GM21786 (cell line): ENCODE measurements at regions not wholly inside any gene's neighbourhood (a gene's known extent, or its start where the extent isn't known, plus 50 kb on each side); places are given as distances from the start of the nearest gene placed in this dataset.
A peak's percentile ranks its signal among the peaks of the same experiment; 100 is the strongest.
"Not testable (repeated sequence)": the region's sequence is repeated elsewhere in the genome, so short reads cannot be mapped to it uniquely, and the experiment has no call there.

Source experiments
- ATAC-seq: cut with Tn5 transposase; IDR thresholded peaks from one replicate; pipeline ENCODE4 v1.9.1; 2021; ENCODE audit not compliant: unreplicated experiment

DNA sequence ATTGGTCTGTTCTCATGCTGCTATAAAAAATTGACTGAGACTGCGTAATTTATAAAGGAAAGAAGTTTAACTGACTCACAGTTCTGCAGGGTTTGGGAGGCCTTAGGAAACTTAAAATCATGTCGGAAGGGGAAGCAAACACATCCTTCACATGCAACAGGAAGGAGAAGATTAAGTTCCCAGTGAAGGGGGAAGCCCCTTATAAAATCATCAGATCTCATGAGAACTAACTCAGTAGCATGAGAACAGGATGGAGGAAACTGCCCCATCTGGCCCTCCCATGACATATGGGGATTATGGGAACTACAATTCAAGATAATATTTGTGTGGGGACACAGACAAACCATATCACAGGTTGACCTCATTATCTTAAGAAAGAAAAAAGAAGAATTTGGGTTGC is 134.5 kb downstream of the PPP1R3A start:
- no peak for ATAC-seq

DNA sequence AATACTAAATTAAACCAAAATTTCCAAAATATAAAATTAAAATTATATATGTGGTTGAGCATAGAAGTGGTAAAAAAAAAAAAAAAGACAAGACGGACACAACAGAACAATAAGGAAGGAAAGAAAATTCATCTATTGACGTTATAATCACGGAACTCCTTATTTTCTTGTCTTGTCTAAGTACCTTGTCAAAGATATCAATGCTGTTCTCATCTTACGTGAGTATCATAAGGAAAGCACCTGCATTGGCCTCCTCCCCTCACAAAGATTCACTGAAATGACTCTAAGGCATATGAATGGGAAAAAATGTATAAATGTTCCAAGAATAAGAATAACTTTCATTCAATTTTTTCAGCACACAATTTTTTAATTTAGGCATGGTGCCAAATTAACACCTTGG is 135.4 kb downstream of the PPP1R3A start:
- ATAC-seq, result no peak

DNA sequence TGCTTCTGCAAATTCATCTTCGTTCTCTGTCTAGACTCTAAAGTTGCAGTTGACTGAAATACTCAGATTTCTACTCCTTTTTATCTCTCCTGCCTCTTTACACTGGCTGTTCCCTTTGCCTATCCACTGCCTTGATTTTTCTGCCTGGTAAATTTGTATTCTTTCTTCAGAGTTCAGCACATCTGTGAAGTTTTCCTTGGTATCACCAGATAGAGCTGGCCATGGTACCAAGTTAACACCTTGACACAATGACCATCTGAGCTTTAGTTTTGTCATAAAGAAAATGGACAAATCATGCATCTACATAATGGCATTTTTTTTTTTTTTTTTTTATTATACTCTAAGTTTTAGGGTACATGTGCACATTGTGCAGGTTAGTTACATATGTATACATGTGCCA is 143.0 kb downstream of the PPP1R3A start:
- ATAC-seq, result no peak

DNA sequence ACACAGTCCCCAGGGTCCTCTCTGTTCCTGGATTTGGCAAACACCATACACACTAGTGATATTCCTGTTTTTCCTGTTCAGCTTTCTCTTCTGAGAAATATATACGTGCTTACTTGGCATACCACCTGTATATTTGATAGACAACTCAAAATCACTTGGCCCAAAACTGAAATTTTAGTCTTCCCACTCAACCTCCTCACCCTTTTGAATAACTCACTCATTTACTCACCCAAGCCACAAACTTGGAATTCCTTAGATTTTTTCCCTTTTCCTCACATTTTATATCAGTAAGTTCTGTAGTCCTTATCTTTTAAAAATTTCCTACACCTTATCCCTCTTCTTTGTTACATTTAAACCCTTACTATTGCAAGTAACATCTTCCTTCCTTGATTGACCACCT is 143.4 kb downstream of the PPP1R3A start:
- ATAC-seq, result no peak

DNA sequence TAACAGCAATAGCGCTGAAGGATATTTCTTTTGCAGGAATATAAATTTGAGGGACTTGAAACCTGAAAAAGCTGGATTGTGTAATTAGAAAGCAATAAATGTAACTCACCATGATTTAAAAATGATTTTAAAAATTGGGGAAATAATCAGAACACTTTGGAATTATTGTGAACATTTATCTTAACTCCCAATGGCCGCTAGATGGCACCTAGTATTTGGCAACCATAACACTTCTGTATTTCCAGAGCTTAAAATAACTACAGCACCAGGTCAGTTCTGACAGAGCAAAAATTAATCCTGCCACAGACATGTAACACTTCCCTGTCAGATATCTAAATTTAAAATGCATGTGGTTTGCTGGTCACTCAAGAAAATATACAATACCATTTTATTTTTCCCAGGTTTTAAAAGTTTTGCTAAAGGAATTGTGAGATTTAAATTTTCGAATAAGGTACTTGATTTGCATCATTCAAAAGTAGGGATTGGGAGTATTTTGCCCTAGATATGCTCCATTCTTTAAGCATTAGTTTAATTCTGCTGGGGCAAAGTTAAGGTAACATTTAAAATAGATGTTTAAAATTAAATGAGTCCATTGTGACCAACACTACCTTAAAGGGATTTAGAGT is 144.5 kb downstream of the PPP1R3A start:
- ATAC-seq, result peak; percentile 89

DNA sequence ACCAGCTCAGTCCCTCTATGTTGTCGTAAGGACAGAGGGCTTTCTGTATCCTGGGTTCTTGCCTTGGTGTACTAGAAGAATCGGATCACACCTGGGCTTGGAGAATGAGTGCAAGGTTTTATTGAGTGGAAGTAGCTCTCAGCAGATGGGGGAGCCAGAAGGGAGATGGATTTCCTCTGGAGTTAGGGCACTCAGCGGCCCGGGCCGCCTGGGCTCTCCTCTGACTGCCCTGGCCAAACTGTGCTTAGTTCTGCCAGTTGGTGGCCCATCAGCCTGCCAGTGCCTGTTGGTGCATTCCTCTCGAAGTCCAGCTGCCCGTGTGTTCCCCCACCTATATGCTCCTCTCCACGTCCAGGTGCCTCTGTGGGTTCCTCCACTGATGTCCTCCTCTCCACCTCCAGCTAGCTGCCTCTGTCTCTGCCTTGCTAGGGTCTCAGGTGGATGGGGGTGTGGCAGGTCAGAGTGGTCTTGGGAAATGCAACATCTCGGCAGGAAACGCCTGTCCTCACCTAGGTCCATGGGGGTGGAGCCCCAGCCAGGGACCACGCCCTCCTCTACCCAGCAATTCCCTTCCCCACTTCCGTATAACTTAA is 148.6 kb downstream of the PPP1R3A start:
- no peak for ATAC-seq

DNA sequence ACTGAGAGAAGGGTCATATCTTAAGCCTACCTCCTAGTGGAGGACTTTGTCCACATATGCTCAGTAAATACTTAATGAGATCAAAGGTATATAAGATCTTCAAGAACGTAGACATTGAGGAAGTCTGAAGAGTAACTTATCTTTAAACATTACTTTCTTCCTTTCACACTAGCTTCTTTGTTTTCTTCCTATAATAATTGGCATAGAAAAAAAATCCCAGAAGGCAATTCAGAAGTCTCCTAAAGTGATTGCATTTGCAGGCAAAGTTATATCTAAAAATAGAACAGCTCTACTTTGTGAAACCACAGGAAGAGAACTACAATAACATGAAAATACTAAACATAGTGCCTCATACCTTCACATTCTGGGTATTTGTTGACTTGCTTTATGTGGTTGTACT is 150.4 kb downstream of the PPP1R3A start:
- no peak for ATAC-seq

DNA sequence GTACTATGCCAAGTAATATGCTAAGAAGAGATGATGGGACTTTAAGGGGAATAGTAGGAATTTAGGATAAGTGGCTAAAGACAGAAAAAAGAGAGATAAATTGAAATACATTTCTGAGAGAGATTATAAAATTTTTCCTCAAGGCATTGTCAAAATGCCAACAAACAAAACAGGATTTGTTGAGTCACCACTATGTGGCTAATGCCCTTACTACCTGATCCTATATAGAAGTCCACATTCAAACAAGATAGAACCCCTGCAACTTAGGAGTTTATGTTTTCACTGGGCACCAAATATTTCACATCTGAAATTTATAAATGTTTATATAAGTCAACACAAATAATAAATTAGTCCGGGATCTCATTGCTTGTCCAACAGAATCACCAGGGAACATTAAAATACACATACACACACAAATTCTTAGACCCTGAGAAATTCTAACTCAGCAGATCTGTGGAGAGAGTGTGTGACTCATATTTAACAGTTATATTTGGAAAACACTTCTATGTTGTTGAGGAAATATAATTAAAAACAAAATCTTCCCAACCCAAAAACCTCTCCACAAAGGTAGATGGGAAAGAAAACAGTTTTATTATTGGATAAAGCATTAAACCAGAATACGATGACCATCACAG is 154.3 kb downstream of the PPP1R3A start:
- no peak for ATAC-seq

DNA sequence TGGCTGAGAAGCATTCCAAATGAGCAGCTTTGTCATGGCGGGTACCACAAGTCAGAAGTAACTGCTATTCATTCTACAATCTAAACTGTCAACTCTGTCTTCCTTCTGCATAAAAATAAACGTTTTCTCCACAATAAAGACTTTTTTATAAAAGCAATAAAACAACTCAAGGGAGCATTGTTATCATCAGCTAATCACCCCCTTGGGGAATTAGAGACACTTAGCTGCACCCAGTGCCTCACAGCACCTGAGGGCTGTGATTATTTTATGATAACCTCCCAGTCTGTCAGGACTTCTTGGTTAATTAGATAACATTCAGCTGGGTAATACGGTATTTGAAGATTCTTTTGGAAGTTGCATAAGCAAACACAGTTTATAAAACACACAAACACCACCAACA is 155.6 kb downstream of the PPP1R3A start:
- ATAC-seq, result no peak

DNA sequence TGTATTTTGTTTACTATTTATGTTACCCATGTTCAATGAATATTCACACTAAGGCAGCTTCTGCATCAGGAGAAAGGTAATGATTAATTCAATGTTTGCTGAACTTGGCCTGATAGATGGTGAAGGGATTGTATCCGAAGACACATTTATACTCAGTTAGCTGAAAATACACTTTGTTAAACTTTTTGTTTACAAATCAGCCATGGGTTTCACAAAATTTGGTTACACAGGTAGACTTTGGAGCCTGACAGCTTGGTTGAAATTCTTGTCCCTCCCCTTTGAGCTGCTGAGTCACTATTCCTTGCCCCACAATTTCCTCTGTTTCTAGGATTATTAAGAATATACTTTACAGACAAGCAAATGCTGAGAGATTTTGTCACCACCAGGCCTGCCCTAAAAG is 162.6 kb downstream of the PPP1R3A start:
- ATAC-seq, result no peak

DNA sequence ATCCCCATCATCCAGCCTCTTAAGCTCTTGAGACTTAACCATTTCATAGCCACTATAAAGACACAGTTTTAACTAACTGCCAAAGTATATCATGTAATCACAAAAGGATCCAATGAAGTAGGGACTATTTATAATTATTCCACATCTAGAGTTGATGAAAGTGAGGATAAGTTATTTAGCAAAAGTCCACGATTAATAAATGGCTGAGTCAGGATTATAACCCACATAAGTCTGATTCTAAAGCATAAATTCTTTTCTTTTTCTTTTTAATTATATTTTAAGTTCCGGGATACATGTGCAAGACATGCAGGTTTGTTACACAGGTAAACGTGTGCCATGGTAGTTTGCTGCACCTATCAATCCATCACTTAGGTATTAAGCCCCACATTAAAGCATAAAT is 166.1 kb downstream of the PPP1R3A start:
- ATAC-seq, result no peak

DNA sequence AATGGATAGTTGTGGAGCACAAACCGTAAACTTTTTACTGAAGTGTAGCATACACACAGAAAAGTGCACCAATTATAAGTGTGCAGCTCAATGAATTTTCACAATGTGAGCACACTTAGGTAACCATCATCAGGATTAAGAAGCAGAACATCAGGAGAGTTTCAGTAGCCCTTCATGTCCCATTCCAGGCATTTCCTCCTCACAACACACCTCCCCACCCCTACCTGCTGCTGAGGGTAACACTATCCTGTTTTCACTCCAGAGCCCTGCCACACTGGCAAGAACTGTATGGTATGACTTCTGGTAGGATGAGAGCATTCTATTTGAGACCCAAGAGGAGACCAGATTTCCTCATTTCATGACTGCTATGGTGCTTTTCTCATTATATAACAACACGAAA is 166.5 kb downstream of the PPP1R3A start:
- ATAC-seq, result no peak

DNA sequence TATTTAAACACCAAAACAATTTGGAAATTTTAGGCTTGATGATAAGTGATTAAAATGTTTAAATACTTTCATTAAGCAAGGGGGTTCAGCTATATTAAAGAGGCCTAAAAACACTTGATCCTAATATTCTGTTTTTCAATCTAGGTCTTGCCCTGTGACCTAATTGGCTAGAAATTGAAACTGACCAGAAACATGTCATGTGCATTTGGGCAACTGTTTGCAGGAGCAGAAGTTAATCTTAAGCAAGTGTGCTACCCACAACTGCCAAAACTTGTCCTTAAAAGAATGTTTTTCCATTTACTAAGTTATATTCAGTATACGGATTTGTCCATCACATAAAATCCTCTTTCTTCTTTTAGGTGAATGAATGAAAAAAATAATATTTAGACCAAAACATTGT is 167.3 kb downstream of the PPP1R3A start:
- no peak for ATAC-seq

DNA sequence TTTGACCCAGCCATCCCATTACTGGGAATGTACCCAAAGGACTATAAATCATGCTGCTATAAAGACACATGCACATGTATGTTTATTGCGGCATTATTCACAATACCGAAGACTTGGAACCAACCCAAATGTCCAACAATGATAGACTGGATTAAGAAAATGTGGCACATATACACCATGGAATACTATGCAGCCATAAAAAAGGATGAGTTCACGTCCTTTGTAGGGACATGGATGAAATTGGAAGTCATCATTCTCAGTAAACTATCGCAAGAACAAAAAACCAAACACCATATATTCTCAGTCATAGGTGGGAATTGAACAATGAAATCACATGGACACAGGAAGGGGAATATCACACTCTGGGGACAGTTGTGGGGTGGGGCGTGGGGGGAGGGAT is 170.4 kb downstream of the PPP1R3A start:
- ATAC-seq, result not testable (repeated sequence)

DNA sequence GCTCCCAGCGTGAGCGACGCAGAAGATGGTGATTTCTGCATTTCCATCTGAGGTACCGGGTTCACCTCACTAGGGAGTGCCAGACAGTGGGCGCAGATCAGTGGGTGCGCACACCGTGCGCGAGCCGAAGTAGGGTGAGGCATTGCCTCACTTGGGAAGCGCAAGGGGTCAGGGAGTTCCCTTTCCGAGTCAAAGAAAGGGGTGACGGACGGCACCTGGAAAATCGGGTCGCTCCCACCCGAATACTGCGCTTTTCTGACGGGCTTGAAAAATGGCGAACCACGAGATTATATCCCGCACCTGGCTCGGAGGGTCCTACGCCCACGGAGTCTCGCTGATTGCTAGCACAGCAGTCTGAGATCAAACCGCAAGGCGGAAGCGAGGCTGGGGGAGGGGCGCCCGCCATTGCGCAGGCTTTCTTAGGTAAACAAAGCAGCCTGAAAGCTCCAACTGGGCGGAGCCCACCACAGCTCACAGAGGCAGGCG is 175.8 kb downstream of the PPP1R3A start:
- not testable (repeated sequence) for ATAC-seq

DNA sequence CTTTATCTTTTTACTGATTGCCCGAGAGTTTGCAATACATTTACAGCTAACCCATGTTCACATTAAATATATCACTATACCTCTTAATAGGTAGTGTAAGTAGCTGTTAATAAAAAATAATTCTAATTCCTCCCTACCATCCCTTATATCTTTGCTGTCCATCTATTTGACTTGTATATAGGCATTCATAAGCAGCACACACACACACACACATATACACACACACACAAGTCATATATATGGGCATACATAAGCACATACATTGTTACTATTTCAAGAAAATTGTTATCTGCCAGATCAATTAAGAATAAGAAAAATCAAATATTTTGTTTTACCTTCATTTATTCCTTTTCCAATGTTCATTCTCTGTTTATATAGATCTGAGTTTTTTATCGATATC is 176.4 kb downstream of the PPP1R3A start:
- ATAC-seq, result no peak

DNA sequence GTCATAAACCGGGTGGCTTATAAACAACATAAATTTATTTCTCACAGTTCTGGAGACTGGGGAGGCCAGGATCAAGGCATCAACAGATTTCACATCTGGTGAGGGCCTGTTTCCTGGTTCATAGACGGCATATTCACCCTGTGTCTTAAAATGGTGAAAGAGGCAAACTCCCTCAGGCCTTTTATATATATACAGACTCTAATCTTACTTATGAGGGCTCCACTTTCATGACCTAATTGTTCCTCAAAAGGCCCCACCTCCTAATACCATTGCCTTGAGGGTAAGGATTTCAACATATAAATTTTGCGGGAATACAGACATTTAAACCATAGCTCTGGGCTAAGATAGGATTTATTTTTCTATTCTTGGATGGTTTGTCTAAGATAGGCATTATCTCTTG is 187.2 kb downstream of the PPP1R3A start:
- ATAC-seq, result no peak

DNA sequence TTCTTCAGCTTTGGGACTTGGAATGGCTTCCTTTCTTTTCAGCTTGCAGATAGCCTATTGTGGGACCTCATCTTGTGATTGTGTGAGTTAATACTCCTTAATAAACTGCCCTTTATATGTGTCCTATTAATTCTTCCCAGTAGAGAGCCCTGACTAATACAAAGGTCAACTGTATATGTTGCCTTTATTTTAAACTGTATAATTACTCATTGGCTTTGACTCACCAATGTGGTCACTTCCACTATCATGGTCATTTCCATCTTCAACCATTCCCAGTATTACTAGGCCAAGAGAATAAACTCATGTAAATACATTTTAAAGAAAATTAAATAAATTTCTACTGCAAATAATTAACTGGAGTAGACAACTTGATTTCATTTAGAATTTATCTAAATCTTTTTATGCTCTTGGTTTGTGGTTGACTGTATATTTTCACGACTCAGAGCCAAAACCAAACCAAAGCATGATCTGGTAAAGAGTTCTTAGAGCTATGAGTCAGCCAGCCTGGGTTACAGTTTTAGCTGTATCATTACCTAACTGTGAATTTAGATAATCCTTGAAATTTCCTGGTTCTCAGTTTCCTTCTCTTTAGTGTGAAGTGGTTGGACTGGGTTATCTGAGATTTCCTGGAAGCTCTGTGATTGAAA is 188.4 kb downstream of the PPP1R3A start:
- no peak for ATAC-seq

DNA sequence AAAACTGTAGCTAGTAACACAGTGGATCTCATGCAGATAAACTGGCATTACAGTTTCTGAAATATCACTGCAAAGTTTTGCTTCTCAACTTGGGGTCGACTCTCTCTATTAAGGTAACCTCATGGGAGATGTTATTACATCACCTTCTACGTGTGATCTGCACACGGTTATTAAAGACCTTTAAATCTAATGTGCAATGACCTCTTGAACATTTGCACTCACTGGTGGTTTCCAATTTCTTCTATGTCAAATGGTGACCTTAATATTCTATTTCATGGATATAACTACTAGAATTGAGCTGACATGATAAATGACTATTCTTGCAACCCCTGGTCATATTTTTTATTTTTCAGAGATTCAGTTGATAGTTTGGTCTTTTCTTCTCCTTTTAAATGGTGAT is 191.3 kb downstream of the PPP1R3A start:
- no peak for ATAC-seq

DNA sequence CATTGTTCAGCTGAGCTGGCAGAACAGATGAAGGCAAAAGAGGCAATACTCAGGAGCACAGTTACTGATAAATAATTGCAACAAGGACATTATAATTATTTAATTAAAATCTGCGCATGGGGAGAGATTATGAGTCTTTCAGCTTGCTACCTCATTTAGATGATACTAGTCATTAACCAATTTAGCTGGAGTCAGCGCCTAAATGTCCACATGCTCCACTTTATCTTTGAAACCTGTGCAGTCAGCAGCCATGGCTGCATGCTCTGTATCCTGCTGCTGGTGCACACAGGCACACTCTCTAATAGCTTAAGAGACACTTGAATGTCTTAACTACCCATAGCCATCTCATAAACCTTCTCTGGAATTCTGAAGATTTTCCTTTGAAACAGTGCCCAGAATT is 196.8 kb downstream of the PPP1R3A start:
- ATAC-seq, result no peak

DNA sequence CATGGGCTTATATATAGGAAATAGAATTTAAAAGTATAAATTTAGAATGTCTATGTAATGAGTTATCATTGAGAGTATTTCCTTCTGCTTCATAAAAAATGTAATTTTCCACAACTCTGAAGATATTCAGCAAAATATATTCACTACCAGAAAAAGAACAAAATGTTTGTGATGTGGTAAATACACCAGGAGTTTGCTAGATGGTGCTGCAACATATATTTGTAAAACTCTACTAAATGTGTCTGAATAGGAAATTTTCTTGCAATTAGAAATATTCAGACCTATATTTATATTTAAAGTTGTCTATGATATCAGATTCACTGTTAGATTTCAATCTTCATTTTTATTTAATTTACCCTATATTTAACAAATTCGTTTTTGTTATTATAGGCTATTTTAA is 201.1 kb downstream of the PPP1R3A start:
- ATAC-seq, result no peak
